ENCODE measurements at regions not wholly inside any gene's neighbourhood (a gene's known extent, or its start where the extent isn't known, plus 50 kb on each side); places are given as distances from the start of the nearest gene placed in this dataset.

DNA sequence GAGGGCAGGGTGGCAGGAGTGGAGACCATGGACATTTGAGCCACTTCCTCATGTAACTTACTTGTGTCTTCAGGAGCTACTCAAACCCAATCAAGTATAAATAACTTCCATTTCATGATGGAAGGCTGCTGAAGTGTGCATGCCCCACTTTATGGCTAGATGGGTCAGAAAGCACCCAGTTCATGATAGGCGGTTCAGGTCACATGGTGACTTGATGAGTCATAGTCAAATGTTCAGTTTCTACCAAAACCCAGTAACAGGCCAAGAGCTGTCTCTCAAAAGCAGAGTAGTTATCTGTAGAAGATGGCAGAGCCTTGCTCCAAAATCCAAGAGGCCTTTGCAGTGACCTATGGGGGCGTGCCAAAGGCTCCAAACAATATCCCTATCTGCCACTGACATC is 133.7 kb upstream of the TENT5A start:
- Histone ChIP-seq H3K23me2 (ENCODE audit: low read depth, low read length) (no peaks in the 10 kb centered on the region; the same call in 1 of the 2 replicates), H3K23ac (ENCODE audit: insufficient read length) (no peak overlapping the region), H3K9ac (replicated peaks in 1 of 4; ENCODE audit: extremely low read depth in 1 of 4, low read depth in 3 of 4, low read length in 3 of 4) (no peak overlapping the region), H2BK5ac (ENCODE audit: low read depth, low read length) (no peak overlapping the region), H2BK20ac (ENCODE audit: low read length) (no peak overlapping the region), H3K27me3 (replicated peaks in 1 of 4; ENCODE audit: control insufficient read depth in 3 of 4, extremely low read depth in 1 of 4, insufficient read depth in 3 of 4, low read length in 3 of 4) (no peaks in the 10 kb centered on the region), H3K4me2 (ENCODE audit: insufficient read depth in 1 of 2, low read depth in 2 of 2, low read length in 2 of 2) (no peak overlapping the region), H4K8ac (ENCODE audit: extremely low read depth, insufficient read depth, low read length) (no peak overlapping the region), H4K91ac (replicated peaks; ENCODE audit: insufficient read length, low read length) (no peak overlapping the region), H3K4me3 (ENCODE audit: extremely low read depth in 1 of 4, insufficient read depth in 2 of 4, low read depth in 3 of 4, low read length in 4 of 4) (no peak overlapping the region), H2BK120ac (replicated peaks; ENCODE audit: low read depth, low read length) (no peak overlapping the region), H3K36me3 (ENCODE audit: control insufficient read depth in 2 of 4, insufficient read depth in 4 of 4, low read length in 3 of 4) (no peaks in the 10 kb centered on the region; a peak in 1 of 8 replicates), H3K27ac (ENCODE audit: low read depth, low read length) (no peak overlapping the region), H2BK12ac (ENCODE audit: low read depth, low read length) (no peak overlapping the region), H3K4me1 (replicated peaks in 1 of 4; ENCODE audit: control insufficient read depth in 3 of 4, insufficient read depth in 4 of 4, low read length in 3 of 4) (no peaks in the 10 kb centered on the region), H3K4ac (replicated peaks; ENCODE audit: insufficient read length, low read depth, low read length) (no peak overlapping the region), H4K5ac (ENCODE audit: insufficient read length, low read depth, low read length) (no peak overlapping the region), H2BK15ac (ENCODE audit: low read length) (no peak overlapping the region), H2AFZ (ENCODE audit: low read length) (no peak overlapping the region), H2AK5ac (ENCODE audit: low read depth, low read length) (no peak overlapping the region), H3K18ac (ENCODE audit: extremely low read depth, low read length) (no peak overlapping the region), H3K14ac (ENCODE audit: insufficient read length) (no peak overlapping the region), H3K79me2 (ENCODE audit: control insufficient read depth in 1 of 2, insufficient read depth in 2 of 2, low read length in 2 of 2) (no peaks in the 10 kb centered on the region), H3K9me3 (ENCODE audit: insufficient read depth in 2 of 2, low read depth in 1 of 2, low read length in 1 of 2) (no peaks in the 10 kb centered on the region), H3K79me1 (ENCODE audit: low read depth, low read length) (no peaks in the 10 kb centered on the region), H4K20me1 (replicated peaks in 1 of 2; ENCODE audit: control insufficient read depth in 1 of 2, insufficient read depth in 2 of 2, low read length in 2 of 2) (no peaks in the 10 kb centered on the region), H3K56ac (replicated peaks; ENCODE audit: insufficient read length, low read depth, low read length) (no peak overlapping the region)
- no peak for FAIRE-seq
- 93% methylated on average over 2 of the region's 2 CpGs; no CpG with 5 or more reads in 1 of the 2 experiments for WGBS, 2 experiments (ENCODE audit: extremely low coverage in 1 of 2, insufficient coverage in 1 of 2, insufficient read length in 1 of 2, insufficient replicate concordance in 2 of 2, low coverage in 1 of 2, low lambda C conversion rate in 2 of 2, missing lambda C conversion rate in 1 of 2)
- TF ChIP-seq CHD1 (IDR thresholded peaks at IDR 0.05; ENCODE audit: low read depth, low read length) = no peak
- TF ChIP-seq TEAD4 (IDR thresholded peaks at IDR 0.05; ENCODE audit: low read depth, low read length) = no peak
- no peak for TF ChIP-seq EGR1 (IDR thresholded peaks at IDR 0.05; ENCODE audit: borderline replicate concordance, low read depth, low read length)
- TF ChIP-seq TAF7 (optimal IDR thresholded peaks at IDR 0.05; ENCODE audit: borderline replicate concordance, low read depth, low read length) = no peak
- TF ChIP-seq SP4 (IDR thresholded peaks at IDR 0.05; ENCODE audit: low read length) = no peak
- no peak for TF ChIP-seq BACH1 (IDR thresholded peaks at IDR 0.05; ENCODE audit: low read length)
- DNase-seq (ENCODE audit: low read depth in 1 of 2, low spot score in 2 of 2) = no peak
- POLR2A ChIA-PET (ENCODE audit: partially characterized antibody) = no interaction called here
- CTCF ChIA-PET (ENCODE audit: partially characterized antibody) = interaction anchor here (0.6 kb wide), 1 partner anchor 79 kb away, joined by 3 read pairs; no protein-coding TSS in a partner anchor

Measured in H1 (cell line).